Mesenchymal stem cell (in vitro differentiated cells and primary cell): ENCODE measurements at regions not wholly inside any gene's neighbourhood (a gene's known extent, or its start where the extent isn't known, plus 50 kb on each side); places are given as distances from the start of the nearest gene placed in this dataset.

Experiments
- DNase-seq: peaks from one replicate; pipeline ENCODE4 v3.0.0-alpha.2; 2013
- H2AFZ ChIP-seq: one replicate; pipeline ENCODE4 v1.6.1; 2013; ENCODE audit warnings: low read depth, mild to moderate bottlenecking, control low read depth, inconsistent platforms, low read length, moderate library complexity
- H2AK5ac ChIP-seq: 2 replicates; pipeline ENCODE4 v1.6.1; 2013; ENCODE audit warnings: low read length, moderate library complexity, mild to moderate bottlenecking, inconsistent platforms; ENCODE audit not compliant: severe bottlenecking
- H2BK120ac ChIP-seq: one replicate; pipeline ENCODE4 v1.6.1; 2013; ENCODE audit warnings: low read depth, mild to moderate bottlenecking, inconsistent platforms, low read length, moderate library complexity
- H2BK12ac ChIP-seq, 2 experiments: one replicate each; pipeline ENCODE4 v1.6.1; 2013; ENCODE audit warnings: inconsistent platforms in 2 of 2, low read length in 2 of 2, mild to moderate bottlenecking in 2 of 2, moderate library complexity in 2 of 2, control low read depth in 1 of 2
- H2BK15ac ChIP-seq: one replicate; pipeline ENCODE4 v1.6.1; 2013; ENCODE audit warnings: mild to moderate bottlenecking, low read depth, inconsistent platforms; ENCODE audit not compliant: poor library complexity, severe bottlenecking
- H2BK5ac ChIP-seq: 2 replicates; pipeline ENCODE4 v1.6.1; 2013; ENCODE audit warnings: low read depth, mild to moderate bottlenecking, low read length, control low read depth, inconsistent platforms; ENCODE audit not compliant: poor library complexity, severe bottlenecking
- H3K14ac ChIP-seq, 2 experiments: one replicate each; pipeline ENCODE4 v1.6.1; 2013; ENCODE audit warnings: inconsistent platforms in 2 of 2, low read length in 2 of 2, control low read depth in 1 of 2, mild to moderate bottlenecking in 1 of 2, moderate library complexity in 1 of 2
- H3K18ac ChIP-seq, 2 experiments: one replicate each; pipeline ENCODE4 v1.6.1; 2013; ENCODE audit warnings: inconsistent platforms in 2 of 2, low read length in 2 of 2, control low read depth in 1 of 2, low read depth in 1 of 2, mild to moderate bottlenecking in 1 of 2
- H3K23ac ChIP-seq, 2 experiments: one replicate each; pipeline ENCODE4 v1.6.1; 2013; ENCODE audit warnings: inconsistent platforms in 2 of 2, low read length in 2 of 2, mild to moderate bottlenecking in 2 of 2, moderate library complexity in 2 of 2, control low read depth in 1 of 2
- H3K27ac ChIP-seq: 2 replicates; pipeline ENCODE4 v1.5.1; 2013; ENCODE audit warnings: mild to moderate bottlenecking, moderate library complexity, low read length, control low read depth, inconsistent platforms; ENCODE audit not compliant: poor library complexity, severe bottlenecking
- H3K27me3 ChIP-seq, 2 experiments: 2 replicates each; pipeline versions ENCODE4 v1.6.1 to v1.7.0; 2013; ENCODE audit warnings: low read length in 2 of 2, mild to moderate bottlenecking in 2 of 2, moderate library complexity in 2 of 2, control low read depth in 1 of 2, inconsistent platforms in 1 of 2; ENCODE audit not compliant: control insufficient read depth in 1 of 2, insufficient read depth in 1 of 2
- H3K36me3 ChIP-seq, 2 experiments: 2 replicates each; pipeline versions ENCODE4 v1.6.1 to v1.7.0; 2013; ENCODE audit warnings: low read length in 2 of 2, control low read depth in 1 of 2, inconsistent platforms in 1 of 2, low read depth in 1 of 2, mild to moderate bottlenecking in 1 of 2; ENCODE audit not compliant: insufficient read depth in 2 of 2, control insufficient read depth in 1 of 2
- H3K4ac ChIP-seq, 2 experiments: one replicate each; pipeline ENCODE4 v1.6.1; 2013; ENCODE audit warnings: inconsistent platforms in 2 of 2, low read length in 2 of 2, mild to moderate bottlenecking in 2 of 2, moderate library complexity in 2 of 2, control low read depth in 1 of 2, low read depth in 1 of 2
- H3K4me1 ChIP-seq: 2 replicates; pipeline ENCODE4 v1.6.1; 2013; ENCODE audit warnings: low read depth, low read length, control low read depth; ENCODE audit not compliant: control insufficient read depth, insufficient read depth
- H3K4me2 ChIP-seq: 2 replicates; pipeline ENCODE4 v1.6.1; 2013; ENCODE audit warnings: low read length, mild to moderate bottlenecking, inconsistent platforms; ENCODE audit not compliant: poor library complexity, severe bottlenecking
- H3K4me3 ChIP-seq, 2 experiments: 2 replicates each; pipeline versions ENCODE4 v1.5.1 to v1.7.0; 2013; ENCODE audit warnings: low read length in 2 of 2, mild to moderate bottlenecking in 2 of 2, control low read depth in 1 of 2, low read depth in 1 of 2; ENCODE audit not compliant: insufficient read depth in 1 of 2
- H3K79me1 ChIP-seq: replicated peaks from 2 replicates; pipeline ENCODE4 v1.6.1; 2013; ENCODE audit warnings: mild to moderate bottlenecking, control low read depth, low read length, inconsistent platforms; ENCODE audit not compliant: poor library complexity, severe bottlenecking
- H3K9ac ChIP-seq: 2 replicates; pipeline ENCODE4 v1.7.0; 2013; ENCODE audit warnings: mild to moderate bottlenecking, low read length, moderate library complexity
- H3K9me3 ChIP-seq: 2 replicates; pipeline ENCODE4 v1.7.0; 2013; ENCODE audit warnings: mild to moderate bottlenecking, low read length; ENCODE audit not compliant: control insufficient read depth
- H4K8ac ChIP-seq: one replicate; pipeline ENCODE4 v1.6.1; 2013; ENCODE audit warnings: inconsistent platforms, mild to moderate bottlenecking, low read length, moderate library complexity
- H4K91ac ChIP-seq: one replicate; pipeline ENCODE4 v1.6.1; 2013; ENCODE audit warnings: mild to moderate bottlenecking, low read length, inconsistent platforms
- WGBS: methylation state at CpG from one replicate; pipeline ENCODE4 v1.1.7; 2013; ENCODE audit warnings: mixed read lengths; 5-methylcytosine and 5-hydroxymethylcytosine counted together

GRCh38 chr4:53920883-53921282 lies 143.5 kb downstream of the CHIC2 start:
- Histone ChIP-seq H2BK5ac (no peak overlapping the region), H2AK5ac (no peak overlapping the region), H2AFZ (no peak overlapping the region), H2BK15ac (no peak overlapping the region), H3K4ac (no peak overlapping the region), H3K27me3 (peaks cover 0 to 6% of the 10 kb centered on the region in 2 experiments), H3K27ac (no peak overlapping the region), H3K4me2 (no peak overlapping the region), H3K4me1 (no peaks in the 10 kb centered on the region), H2BK120ac (no peak overlapping the region), H3K9me3 (no peaks in the 10 kb centered on the region), H3K18ac (no peak overlapping the region), H3K79me1 (no peaks in the 10 kb centered on the region), H3K9ac (no peak overlapping the region), H2BK12ac (no peak overlapping the region), H3K23ac (no peak overlapping the region), H4K91ac (no peak overlapping the region), H3K36me3 (no peaks in the 10 kb centered on the region), H3K14ac (no peak overlapping the region), H4K8ac (no peak overlapping the region), H3K4me3 (no peak overlapping the region)
- DNase-seq, result no peak
- 89% methylated on average over 4 of the region's 4 CpGs for WGBS

- H3K9ac ChIP-seq, result no peak overlapping the region
- peak overlapping the region in 1 of 2 experiments; percentile 5 for H3K18ac ChIP-seq
- no peak overlapping the region for H2AFZ ChIP-seq
- peak overlapping the region; percentile 1 to 2 for H2BK12ac ChIP-seq
- H3K4me1 ChIP-seq, result no peaks in the 10 kb centered on the region
- no peak overlapping the region for H3K27ac ChIP-seq
- H2BK5ac ChIP-seq, result no peak overlapping the region
- H3K9me3 ChIP-seq, result no peaks in the 10 kb centered on the region
- WGBS, result 54% methylated on average over 3 of the region's 4 CpGs
- no peaks in the 10 kb centered on the region for H3K79me1 ChIP-seq
- H4K8ac ChIP-seq, result peak overlapping the region; percentile 33
- H3K4ac ChIP-seq, result peak overlapping the region in 1 of 2 experiments; percentile 40
- no peak overlapping the region for H2AK5ac ChIP-seq
- H4K91ac ChIP-seq, result peak overlapping the region; percentile 44
- no peak overlapping the region for H3K4me2 ChIP-seq
- peaks cover 0 to 6% of the 10 kb centered on the region in 2 experiments for H3K27me3 ChIP-seq
- H2BK15ac ChIP-seq, result no peak overlapping the region
- no peaks in the 10 kb centered on the region for H3K36me3 ChIP-seq
- no peak for DNase-seq
- peak overlapping the region; percentile 21 for H2BK120ac ChIP-seq
- H3K23ac ChIP-seq, result no peak overlapping the region
- no peak overlapping the region for H3K4me3 ChIP-seq
- H3K14ac ChIP-seq, result no peak overlapping the region
Measured at GRCh38 chr4:53920116-53920515, 144.3 kb downstream of the CHIC2 start.

GRCh38 chr4:53919535-53919934 lies 144.9 kb downstream of the CHIC2 start:
- 43% methylated on average over 2 of the region's 2 CpGs for WGBS
- Histone ChIP-seq H2BK15ac (no peak overlapping the region), H3K27me3 (peaks cover 0 to 3% of the 10 kb centered on the region in 2 experiments), H3K36me3 (no peaks in the 10 kb centered on the region), H3K79me1 (no peaks in the 10 kb centered on the region), H3K9me3 (no peaks in the 10 kb centered on the region), H3K14ac (no peak overlapping the region), H4K91ac (no peak overlapping the region), H3K9ac (no peak overlapping the region), H2BK5ac (no peak overlapping the region), H3K4me3 (no peak overlapping the region), H3K4me1 (no peaks in the 10 kb centered on the region), H3K23ac (no peak overlapping the region), H2BK12ac (no peak overlapping the region), H3K4ac (no peak overlapping the region), H3K4me2 (no peak overlapping the region), H3K18ac (no peak overlapping the region), H3K27ac (no peak overlapping the region), H2AFZ (no peak overlapping the region), H2BK120ac (no peak overlapping the region), H4K8ac (no peak overlapping the region), H2AK5ac (no peak overlapping the region)
- DNase-seq, result peak; percentile 35

GRCh38 chr4:53917729-53918128 lies 146.7 kb downstream of the CHIC2 start:
- H3K4ac ChIP-seq, result no peak overlapping the region
- no peak overlapping the region for H3K18ac ChIP-seq
- no peak overlapping the region for H2AK5ac ChIP-seq
- no peak overlapping the region for H2BK5ac ChIP-seq
- no peak overlapping the region for H4K91ac ChIP-seq
- H3K23ac ChIP-seq, result no peak overlapping the region
- DNase-seq, result no peak
- no peaks in the 10 kb centered on the region for H3K27me3 ChIP-seq
- no peak overlapping the region for H2BK120ac ChIP-seq
- no peak overlapping the region for H2AFZ ChIP-seq
- no peaks in the 10 kb centered on the region for H3K9me3 ChIP-seq
- no peak overlapping the region for H2BK12ac ChIP-seq
- H2BK15ac ChIP-seq, result no peak overlapping the region
- no peaks in the 10 kb centered on the region for H3K36me3 ChIP-seq
- H3K79me1 ChIP-seq, result no peaks in the 10 kb centered on the region
- H4K8ac ChIP-seq, result no peak overlapping the region
- H3K4me1 ChIP-seq, result no peaks in the 10 kb centered on the region
- no peak overlapping the region for H3K4me3 ChIP-seq
- H3K9ac ChIP-seq, result no peak overlapping the region
- H3K27ac ChIP-seq, result no peak overlapping the region
- WGBS, result 44% methylated on average over 2 of the region's 2 CpGs
- H3K4me2 ChIP-seq, result no peak overlapping the region
- H3K14ac ChIP-seq, result no peak overlapping the region
